Islet precursor cell (in vitro differentiated cells): ENCODE measurements at regions not wholly inside any gene's neighbourhood (a gene's known extent, or its start where the extent isn't known, plus 50 kb on each side); places are given as distances from the start of the nearest gene placed in this dataset.

ENCODE experiments used
- DNase-seq: peaks from one replicate; pipeline ENCODE4 v3.0.0-alpha.2; 2018

- DNase-seq = no peak
Measured at GRCh38 chr5:108437425-108437824, 55.5 kb upstream of the FBXL17 start.

- DNase-seq = no peak
Measured at GRCh38 chr5:108436696-108437095, 54.8 kb upstream of the FBXL17 start.

- DNase-seq = no peak
Measured at GRCh38 chr5:108433600-108433999, 51.7 kb upstream of the FBXL17 start.

- DNase-seq = no peak
Measured at GRCh38 chr5:108432024-108432423, 50.1 kb upstream of the FBXL17 start.
